Activated CD8-positive, alpha-beta memory T cell treated with anti-CD3 and anti-CD28 coated beads for 24 hours (primary cell): ENCODE measurements at regions not wholly inside any gene's neighbourhood (a gene's known extent, or its start where the extent isn't known, plus 50 kb on each side); places are given as distances from the start of the nearest gene placed in this dataset.

Experiments used
- DNase-seq: peaks from one replicate; pipeline ENCODE4 v3.0.0-alpha.2; 2020

- no peak for DNase-seq
Observed at GRCh38 chr10:110375121-110375520, 70.4 kb upstream of the SMNDC1 start.

- DNase-seq = no peak
Observed at GRCh38 chr10:110376021-110376766, 71.5 kb upstream of the SMNDC1 start.

- DNase-seq = no peak
Observed at GRCh38 chr10:110376767-110377160, 72.0 kb upstream of the SMNDC1 start.

GRCh38 chr10:110378006-110378405 is 73.3 kb upstream of the SMNDC1 start:
- DNase-seq = no peak

GRCh38 chr10:110378533-110379108 is 73.9 kb upstream of the SMNDC1 start:
- no peak for DNase-seq

- no peak for DNase-seq
Observed at GRCh38 chr10:110379831-110380230, 75.1 kb upstream of the SMNDC1 start.

- DNase-seq = no peak
Observed at GRCh38 chr10:110380293-110380692, 75.6 kb upstream of the SMNDC1 start.

- no peak for DNase-seq
Observed at GRCh38 chr10:110382695-110383094, 78.0 kb upstream of the SMNDC1 start.

GRCh38 chr10:110387617-110387982 is 82.9 kb upstream of the SMNDC1 start:
- no peak for DNase-seq

GRCh38 chr10:110387983-110388686 is 83.4 kb upstream of the SMNDC1 start:
- DNase-seq = peak; percentile 81

- no peak for DNase-seq
Observed at GRCh38 chr10:110388687-110389052, 84.0 kb upstream of the SMNDC1 start.

- no peak for DNase-seq
Observed at GRCh38 chr10:110389255-110389654, 84.5 kb upstream of the SMNDC1 start.

- DNase-seq = no peak
Observed at GRCh38 chr10:110391541-110391940, 86.8 kb upstream of the SMNDC1 start.

- DNase-seq = no peak
Observed at GRCh38 chr10:110392121-110392520, 87.4 kb upstream of the SMNDC1 start.

GRCh38 chr10:110392868-110393740 is 88.4 kb upstream of the SMNDC1 start:
- no peak for DNase-seq

GRCh38 chr10:110393866-110394265 is 89.1 kb upstream of the SMNDC1 start:
- no peak for DNase-seq

GRCh38 chr10:110394296-110394695 is 89.6 kb upstream of the SMNDC1 start:
- no peak for DNase-seq

- no peak for DNase-seq
Observed at GRCh38 chr10:110394898-110395297, 90.2 kb upstream of the SMNDC1 start.

GRCh38 chr10:110395350-110396283 is 90.9 kb upstream of the SMNDC1 start:
- DNase-seq = no peak

GRCh38 chr10:110396284-110396651 is 91.5 kb upstream of the SMNDC1 start:
- DNase-seq = no peak

GRCh38 chr10:110397856-110398255 is 93.1 kb upstream of the SMNDC1 start:
- no peak for DNase-seq

GRCh38 chr10:110398419-110399105 is 93.8 kb upstream of the SMNDC1 start:
- DNase-seq = no peak
